Upper lobe of left lung (tissue), 4 donors: ENCODE measurements at regions not wholly inside any gene's neighbourhood (a gene's known extent, or its start where the extent isn't known, plus 50 kb on each side); places are given as distances from the start of the nearest gene placed in this dataset.

Source experiments
- EP300 ChIP-seq, 4 donors: sonication (generic); formaldehyde crosslinking; IDR thresholded peaks; one replicate each; pipeline ENCODE4 v1.5.1; 2017; ENCODE audit warnings: antibody characterized with exemption in 4 of 4, control low read depth in 2 of 4
- POLR2A ChIP-seq, 4 donors: fragments of 450-650 bp; IDR thresholded peaks; one replicate each; pipeline ENCODE4 v1.5.1; 2016 to 2017; ENCODE audit warnings: antibody characterized with exemption in 4 of 4, mild to moderate bottlenecking in 2 of 4
- TF ChIP-seq, protein P1 (sequence below), 6 experiments: fragments of 450-650 bp in 4 of 6; fragments of 200-600 bp in 2 of 6; sonication (generic) in 2 of 6; IDR thresholded peaks; one replicate each; pipeline ENCODE4 v1.5.1; 2016 to 2019; ENCODE audit warnings: antibody characterized with exemption in 6 of 6

DNA sequence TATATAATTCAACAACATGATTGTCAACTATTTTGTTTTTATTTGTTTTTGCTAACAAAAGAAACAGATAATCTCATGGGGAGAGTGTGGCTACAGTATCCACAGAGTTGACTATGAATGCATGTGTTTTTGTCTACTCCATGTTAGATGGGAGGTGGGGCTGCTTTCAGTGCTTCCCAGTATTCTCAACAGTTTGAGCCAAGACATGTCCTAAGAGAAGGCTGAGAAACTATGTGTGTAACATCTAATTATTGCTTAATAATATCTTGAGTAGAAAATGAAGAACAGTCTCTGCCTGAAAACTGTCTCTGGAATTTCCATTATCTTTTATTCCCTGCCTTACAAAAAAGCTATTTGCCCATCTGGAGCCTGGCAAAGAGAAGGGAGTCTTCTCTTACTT is 178.8 kb upstream of the MMADHC start:
- TF ChIP-seq EP300 (IDR thresholded peaks at IDR 0.05) (no peak), POLR2A (IDR thresholded peaks at IDR 0.05) (no peak)
- TF ChIP-seq, protein P1, sequence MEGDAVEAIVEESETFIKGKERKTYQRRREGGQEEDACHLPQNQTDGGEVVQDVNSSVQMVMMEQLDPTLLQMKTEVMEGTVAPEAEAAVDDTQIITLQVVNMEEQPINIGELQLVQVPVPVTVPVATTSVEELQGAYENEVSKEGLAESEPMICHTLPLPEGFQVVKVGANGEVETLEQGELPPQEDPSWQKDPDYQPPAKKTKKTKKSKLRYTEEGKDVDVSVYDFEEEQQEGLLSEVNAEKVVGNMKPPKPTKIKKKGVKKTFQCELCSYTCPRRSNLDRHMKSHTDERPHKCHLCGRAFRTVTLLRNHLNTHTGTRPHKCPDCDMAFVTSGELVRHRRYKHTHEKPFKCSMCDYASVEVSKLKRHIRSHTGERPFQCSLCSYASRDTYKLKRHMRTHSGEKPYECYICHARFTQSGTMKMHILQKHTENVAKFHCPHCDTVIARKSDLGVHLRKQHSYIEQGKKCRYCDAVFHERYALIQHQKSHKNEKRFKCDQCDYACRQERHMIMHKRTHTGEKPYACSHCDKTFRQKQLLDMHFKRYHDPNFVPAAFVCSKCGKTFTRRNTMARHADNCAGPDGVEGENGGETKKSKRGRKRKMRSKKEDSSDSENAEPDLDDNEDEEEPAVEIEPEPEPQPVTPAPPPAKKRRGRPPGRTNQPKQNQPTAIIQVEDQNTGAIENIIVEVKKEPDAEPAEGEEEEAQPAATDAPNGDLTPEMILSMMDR (IDR thresholded peaks at IDR 0.05), result no peak
